ENCODE measurements at regions not wholly inside any gene's neighbourhood (a gene's known extent, or its start where the extent isn't known, plus 50 kb on each side); places are given as distances from the start of the nearest gene placed in this dataset.

DNA sequence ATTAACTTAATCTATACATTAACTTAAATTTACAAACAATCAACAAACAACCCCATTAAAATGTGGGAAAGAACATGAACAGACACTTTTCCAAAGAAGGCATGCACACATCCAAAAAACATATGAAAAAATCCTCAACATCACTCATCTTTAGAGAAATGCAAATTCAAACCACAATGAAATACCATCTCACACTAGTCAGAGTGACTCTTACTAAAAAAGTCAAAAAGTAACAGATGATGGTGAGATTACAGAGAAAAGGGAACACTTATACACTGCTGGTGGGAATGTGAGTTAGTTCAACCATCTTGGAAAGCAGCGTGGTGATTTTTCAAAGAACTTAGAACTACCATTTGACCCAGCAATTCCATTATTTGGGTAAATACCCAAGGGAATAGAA, 759.2 kb upstream of the SLITRK1 start (continued):
- TF ChIP-seq, protein P1, sequence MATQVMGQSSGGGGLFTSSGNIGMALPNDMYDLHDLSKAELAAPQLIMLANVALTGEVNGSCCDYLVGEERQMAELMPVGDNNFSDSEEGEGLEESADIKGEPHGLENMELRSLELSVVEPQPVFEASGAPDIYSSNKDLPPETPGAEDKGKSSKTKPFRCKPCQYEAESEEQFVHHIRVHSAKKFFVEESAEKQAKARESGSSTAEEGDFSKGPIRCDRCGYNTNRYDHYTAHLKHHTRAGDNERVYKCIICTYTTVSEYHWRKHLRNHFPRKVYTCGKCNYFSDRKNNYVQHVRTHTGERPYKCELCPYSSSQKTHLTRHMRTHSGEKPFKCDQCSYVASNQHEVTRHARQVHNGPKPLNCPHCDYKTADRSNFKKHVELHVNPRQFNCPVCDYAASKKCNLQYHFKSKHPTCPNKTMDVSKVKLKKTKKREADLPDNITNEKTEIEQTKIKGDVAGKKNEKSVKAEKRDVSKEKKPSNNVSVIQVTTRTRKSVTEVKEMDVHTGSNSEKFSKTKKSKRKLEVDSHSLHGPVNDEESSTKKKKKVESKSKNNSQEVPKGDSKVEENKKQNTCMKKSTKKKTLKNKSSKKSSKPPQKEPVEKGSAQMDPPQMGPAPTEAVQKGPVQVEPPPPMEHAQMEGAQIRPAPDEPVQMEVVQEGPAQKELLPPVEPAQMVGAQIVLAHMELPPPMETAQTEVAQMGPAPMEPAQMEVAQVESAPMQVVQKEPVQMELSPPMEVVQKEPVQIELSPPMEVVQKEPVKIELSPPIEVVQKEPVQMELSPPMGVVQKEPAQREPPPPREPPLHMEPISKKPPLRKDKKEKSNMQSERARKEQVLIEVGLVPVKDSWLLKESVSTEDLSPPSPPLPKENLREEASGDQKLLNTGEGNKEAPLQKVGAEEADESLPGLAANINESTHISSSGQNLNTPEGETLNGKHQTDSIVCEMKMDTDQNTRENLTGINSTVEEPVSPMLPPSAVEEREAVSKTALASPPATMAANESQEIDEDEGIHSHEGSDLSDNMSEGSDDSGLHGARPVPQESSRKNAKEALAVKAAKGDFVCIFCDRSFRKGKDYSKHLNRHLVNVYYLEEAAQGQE (IDR thresholded peaks at IDR 0.05; ENCODE audit: unreplicated experiment) = no peak
- TF ChIP-seq, protein P2, sequence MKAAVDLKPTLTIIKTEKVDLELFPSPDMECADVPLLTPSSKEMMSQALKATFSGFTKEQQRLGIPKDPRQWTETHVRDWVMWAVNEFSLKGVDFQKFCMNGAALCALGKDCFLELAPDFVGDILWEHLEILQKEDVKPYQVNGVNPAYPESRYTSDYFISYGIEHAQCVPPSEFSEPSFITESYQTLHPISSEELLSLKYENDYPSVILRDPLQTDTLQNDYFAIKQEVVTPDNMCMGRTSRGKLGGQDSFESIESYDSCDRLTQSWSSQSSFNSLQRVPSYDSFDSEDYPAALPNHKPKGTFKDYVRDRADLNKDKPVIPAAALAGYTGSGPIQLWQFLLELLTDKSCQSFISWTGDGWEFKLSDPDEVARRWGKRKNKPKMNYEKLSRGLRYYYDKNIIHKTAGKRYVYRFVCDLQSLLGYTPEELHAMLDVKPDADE (IDR thresholded peaks at IDR 0.05) = no peak
- TF ChIP-seq POLR2AphosphoS5 (IDR thresholded peaks at IDR 0.05; ENCODE audit: low read depth) = no peak
- TF ChIP-seq, protein P3, sequence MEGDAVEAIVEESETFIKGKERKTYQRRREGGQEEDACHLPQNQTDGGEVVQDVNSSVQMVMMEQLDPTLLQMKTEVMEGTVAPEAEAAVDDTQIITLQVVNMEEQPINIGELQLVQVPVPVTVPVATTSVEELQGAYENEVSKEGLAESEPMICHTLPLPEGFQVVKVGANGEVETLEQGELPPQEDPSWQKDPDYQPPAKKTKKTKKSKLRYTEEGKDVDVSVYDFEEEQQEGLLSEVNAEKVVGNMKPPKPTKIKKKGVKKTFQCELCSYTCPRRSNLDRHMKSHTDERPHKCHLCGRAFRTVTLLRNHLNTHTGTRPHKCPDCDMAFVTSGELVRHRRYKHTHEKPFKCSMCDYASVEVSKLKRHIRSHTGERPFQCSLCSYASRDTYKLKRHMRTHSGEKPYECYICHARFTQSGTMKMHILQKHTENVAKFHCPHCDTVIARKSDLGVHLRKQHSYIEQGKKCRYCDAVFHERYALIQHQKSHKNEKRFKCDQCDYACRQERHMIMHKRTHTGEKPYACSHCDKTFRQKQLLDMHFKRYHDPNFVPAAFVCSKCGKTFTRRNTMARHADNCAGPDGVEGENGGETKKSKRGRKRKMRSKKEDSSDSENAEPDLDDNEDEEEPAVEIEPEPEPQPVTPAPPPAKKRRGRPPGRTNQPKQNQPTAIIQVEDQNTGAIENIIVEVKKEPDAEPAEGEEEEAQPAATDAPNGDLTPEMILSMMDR (conservative IDR thresholded peaks at IDR 0.05; ENCODE audit: low read depth in 2 of 2) = no peak
- TF ChIP-seq STAT1 (IDR thresholded peaks at IDR 0.05; ENCODE audit: unreplicated experiment) = no peak
- no peak for TF ChIP-seq EZH2 (IDR thresholded peaks at IDR 0.05; ENCODE audit: low read depth, unreplicated experiment)
- TF ChIP-seq EZH2phosphoT487 (IDR thresholded peaks at IDR 0.05; ENCODE audit: unreplicated experiment) = no peak
- no peak for TF ChIP-seq ZNF114 (CRISPR knock-in tag; IDR thresholded peaks at IDR 0.05)

DNA sequence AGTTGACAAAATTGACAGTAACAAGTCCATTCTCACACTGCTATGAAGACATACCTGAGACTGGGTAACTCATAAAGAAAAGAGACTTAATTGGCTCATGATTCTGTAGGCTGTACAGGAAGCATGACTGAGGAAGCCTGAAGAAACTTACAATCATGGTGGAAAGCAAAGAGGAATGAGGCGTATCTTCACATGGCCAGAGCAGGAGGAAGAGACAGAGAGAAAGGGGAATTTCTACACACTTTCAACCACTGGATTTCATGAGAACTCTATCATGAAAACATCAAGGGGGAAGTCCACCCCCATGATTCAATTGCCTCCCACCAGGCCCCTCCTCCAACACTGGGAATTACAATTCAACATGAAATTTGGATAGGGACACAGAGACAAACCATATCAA, 758.4 kb upstream of the SLITRK1 start:
- H3K4me3 Mint-ChIP-seq = no peak overlapping the region
- peaks cover 2% of the 10 kb centered on the region; the same call in 1 of the 3 replicates for H3K9me3 Mint-ChIP-seq
- Histone ChIP-seq H3K4me3 (no peak overlapping the region), H3K4me1 (ENCODE audit: insufficient read depth) (no peaks in the 10 kb centered on the region), H3K27me3 (ENCODE audit: insufficient read depth) (no peaks in the 10 kb centered on the region), H3K36me3 (ENCODE audit: insufficient read depth) (no peaks in the 10 kb centered on the region), H2AFZ (no peak overlapping the region), H3K79me2 (replicated peaks; ENCODE audit: insufficient read depth) (no peaks in the 10 kb centered on the region), H3F3A (replicated peaks; ENCODE audit: low read depth) (no peaks in the 10 kb centered on the region), H3K4me2 (no peak overlapping the region), H3K9me2 (ENCODE audit: insufficient read depth) (peaks cover 5% of the 10 kb centered on the region), H4K20me1 (replicated peaks; ENCODE audit: insufficient read depth) (no peaks in the 10 kb centered on the region), H3K27ac (ENCODE audit: low read depth) (no peak overlapping the region)
- H3K27me3 Mint-ChIP-seq (ENCODE audit: insufficient read depth, low read depth, poor library complexity) = peaks cover 2% of the 10 kb centered on the region
- DNase-seq (ENCODE audit: low spot score) = no peak
- H3K27ac Mint-ChIP-seq = no peak overlapping the region
- no peak for ATAC-seq
- 0 out of 3 replicates have a peak, but pooled peaks cover 2% of the 10 kb centered on the region for H3K4me1 Mint-ChIP-seq
- 0 out of 3 replicates have a peak, but pooled peaks cover 5% of the 10 kb centered on the region for H3K36me3 Mint-ChIP-seq (ENCODE audit: low read depth)
- no peak for TF ChIP-seq JUNB (IDR thresholded peaks at IDR 0.05; ENCODE audit: unreplicated experiment)
- TF ChIP-seq, protein P4, sequence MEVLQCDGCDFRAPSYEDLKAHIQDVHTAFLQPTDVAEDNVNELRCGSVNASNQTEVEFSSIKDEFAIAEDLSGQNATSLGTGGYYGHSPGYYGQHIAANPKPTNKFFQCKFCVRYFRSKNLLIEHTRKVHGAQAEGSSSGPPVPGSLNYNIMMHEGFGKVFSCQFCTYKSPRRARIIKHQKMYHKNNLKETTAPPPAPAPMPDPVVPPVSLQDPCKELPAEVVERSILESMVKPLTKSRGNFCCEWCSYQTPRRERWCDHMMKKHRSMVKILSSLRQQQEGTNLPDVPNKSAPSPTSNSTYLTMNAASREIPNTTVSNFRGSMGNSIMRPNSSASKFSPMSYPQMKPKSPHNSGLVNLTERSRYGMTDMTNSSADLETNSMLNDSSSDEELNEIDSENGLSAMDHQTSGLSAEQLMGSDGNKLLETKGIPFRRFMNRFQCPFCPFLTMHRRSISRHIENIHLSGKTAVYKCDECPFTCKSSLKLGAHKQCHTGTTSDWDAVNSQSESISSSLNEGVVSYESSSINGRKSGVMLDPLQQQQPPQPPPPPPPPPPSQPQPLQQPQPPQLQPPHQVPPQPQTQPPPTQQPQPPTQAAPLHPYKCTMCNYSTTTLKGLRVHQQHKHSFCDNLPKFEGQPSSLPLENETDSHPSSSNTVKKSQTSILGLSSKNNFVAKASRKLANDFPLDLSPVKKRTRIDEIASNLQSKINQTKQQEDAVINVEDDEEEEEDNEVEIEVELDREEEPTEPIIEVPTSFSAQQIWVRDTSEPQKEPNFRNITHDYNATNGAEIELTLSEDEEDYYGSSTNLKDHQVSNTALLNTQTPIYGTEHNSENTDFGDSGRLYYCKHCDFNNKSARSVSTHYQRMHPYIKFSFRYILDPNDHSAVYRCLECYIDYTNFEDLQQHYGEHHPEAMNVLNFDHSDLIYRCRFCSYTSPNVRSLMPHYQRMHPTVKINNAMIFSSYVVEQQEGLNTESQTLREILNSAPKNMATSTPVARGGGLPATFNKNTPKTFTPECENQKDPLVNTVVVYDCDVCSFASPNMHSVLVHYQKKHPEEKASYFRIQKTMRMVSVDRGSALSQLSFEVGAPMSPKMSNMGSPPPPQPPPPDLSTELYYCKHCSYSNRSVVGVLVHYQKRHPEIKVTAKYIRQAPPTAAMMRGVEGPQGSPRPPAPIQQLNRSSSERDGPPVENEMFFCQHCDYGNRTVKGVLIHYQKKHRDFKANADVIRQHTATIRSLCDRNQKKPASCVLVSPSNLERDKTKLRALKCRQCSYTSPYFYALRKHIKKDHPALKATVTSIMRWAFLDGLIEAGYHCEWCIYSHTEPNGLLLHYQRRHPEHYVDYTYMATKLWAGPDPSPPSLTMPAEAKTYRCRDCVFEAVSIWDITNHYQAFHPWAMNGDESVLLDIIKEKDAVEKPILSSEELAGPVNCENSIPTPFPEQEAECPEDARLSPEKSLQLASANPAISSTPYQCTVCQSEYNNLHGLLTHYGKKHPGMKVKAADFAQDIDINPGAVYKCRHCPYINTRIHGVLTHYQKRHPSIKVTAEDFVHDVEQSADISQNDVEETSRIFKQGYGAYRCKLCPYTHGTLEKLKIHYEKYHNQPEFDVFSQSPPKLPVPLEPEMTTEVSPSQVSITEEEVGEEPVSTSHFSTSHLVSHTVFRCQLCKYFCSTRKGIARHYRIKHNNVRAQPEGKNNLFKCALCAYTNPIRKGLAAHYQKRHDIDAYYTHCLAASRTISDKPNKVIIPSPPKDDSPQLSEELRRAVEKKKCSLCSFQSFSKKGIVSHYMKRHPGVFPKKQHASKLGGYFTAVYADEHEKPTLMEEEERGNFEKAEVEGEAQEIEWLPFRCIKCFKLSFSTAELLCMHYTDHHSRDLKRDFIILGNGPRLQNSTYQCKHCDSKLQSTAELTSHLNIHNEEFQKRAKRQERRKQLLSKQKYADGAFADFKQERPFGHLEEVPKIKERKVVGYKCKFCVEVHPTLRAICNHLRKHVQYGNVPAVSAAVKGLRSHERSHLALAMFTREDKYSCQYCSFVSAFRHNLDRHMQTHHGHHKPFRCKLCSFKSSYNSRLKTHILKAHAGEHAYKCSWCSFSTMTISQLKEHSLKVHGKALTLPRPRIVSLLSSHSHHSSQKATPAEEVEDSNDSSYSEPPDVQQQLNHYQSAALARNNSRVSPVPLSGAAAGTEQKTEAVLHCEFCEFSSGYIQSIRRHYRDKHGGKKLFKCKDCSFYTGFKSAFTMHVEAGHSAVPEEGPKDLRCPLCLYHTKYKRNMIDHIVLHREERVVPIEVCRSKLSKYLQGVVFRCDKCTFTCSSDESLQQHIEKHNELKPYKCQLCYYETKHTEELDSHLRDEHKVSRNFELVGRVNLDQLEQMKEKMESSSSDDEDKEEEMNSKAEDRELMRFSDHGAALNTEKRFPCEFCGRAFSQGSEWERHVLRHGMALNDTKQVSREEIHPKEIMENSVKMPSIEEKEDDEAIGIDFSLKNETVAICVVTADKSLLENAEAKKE (CRISPR knock-in tag; IDR thresholded peaks at IDR 0.05) = no peak
